Heart left ventricle (tissue), 16 donors: ENCODE measurements at regions not wholly inside any gene's neighbourhood (a gene's known extent, or its start where the extent isn't known, plus 50 kb on each side); places are given as distances from the start of the nearest gene placed in this dataset.

Experiments
- ATAC-seq, 4 donors: fragments of 200-7000 bp; cut with Tn5 transposase; one replicate each; pipeline ENCODE4 v1.9.1; 2020 to 2022; ENCODE audit warnings: moderate library complexity in 4 of 4, mild to moderate bottlenecking in 3 of 4, moderate number of reproducible peaks in 1 of 4
- DNase-seq, 5 donors: peaks; one replicate each; pipeline ENCODE4 v3.0.0-alpha.2; 2020
- H3K27ac ChIP-seq, 12 donors: fragments of 200-600 bp; sonication (generic) in 4 of 12; one replicate each; pipeline versions ENCODE4 v1.5.0 to v1.8.0; 2016 to 2022; ENCODE audit warnings: mild to moderate bottlenecking in 2 of 12
- H3K27me3 ChIP-seq, 9 donors: fragments of 200-600 bp; sonication (generic) in 2 of 9; one replicate each; pipeline versions ENCODE4 v1.5.1 to v1.8.0; 2016 to 2022; ENCODE audit warnings: mild to moderate bottlenecking in 3 of 9
- H3K36me3 ChIP-seq, 9 donors: fragments of 200-600 bp; sonication (generic) in 2 of 9; one replicate each; pipeline versions ENCODE4 v1.5.0 to v1.8.0; 2018 to 2022; ENCODE audit warnings: mild to moderate bottlenecking in 2 of 9
- H3K4me1 ChIP-seq, 12 donors: fragments of 200-600 bp; sonication (generic) in 4 of 12; one replicate each; pipeline versions ENCODE4 v1.5.0 to v1.8.0; 2016 to 2022; ENCODE audit warnings: mild to moderate bottlenecking in 3 of 12
- H3K4me3 ChIP-seq, 12 donors: fragments of 200-600 bp; sonication (generic) in 4 of 12; one replicate each; pipeline versions ENCODE4 v1.5.0 to v1.8.0; 2017 to 2022; ENCODE audit warnings: mild to moderate bottlenecking in 9 of 12, moderate library complexity in 4 of 12
- H3K9me3 ChIP-seq, 12 donors: fragments of 200-600 bp; sonication (generic) in 4 of 12; one replicate each; pipeline versions ENCODE4 v1.5.0 to v1.8.0; 2016 to 2022; ENCODE audit warnings: mild to moderate bottlenecking in 1 of 12
- CTCF ChIP-seq, 12 donors: fragments of 200-600 bp; sonication (generic) in 4 of 12; IDR thresholded peaks; one replicate each; pipeline versions ENCODE4 v1.5.0 to v1.8.0; 2018 to 2022; ENCODE audit warnings: antibody characterized with exemption in 12 of 12, mild to moderate bottlenecking in 5 of 12
- POLR2A ChIP-seq, 2 donors: fragments of 450-650 bp; IDR thresholded peaks; one replicate each; pipeline ENCODE4 v1.6.1; 2017; ENCODE audit warnings: antibody characterized with exemption in 2 of 2, mild to moderate bottlenecking in 2 of 2, moderate library complexity in 2 of 2
- WGBS, 4 donors: extraction: QIAGEN DNeasy Blood & Tissue Kit in 2 of 4; methylation state at CpG; one replicate each; pipeline versions ENCODE4 v1.1.5 to v1.1.7; 2013 to 2018; 5-methylcytosine and 5-hydroxymethylcytosine counted together
- intact Hi-C, 10 donors: fragments of 100-400 bp; cut with DNase I; formaldehyde crosslinking; loops; one replicate each; pipeline versions ENCODE4 v1.11.1 to v1.14.2; 2022
- donor health status: ischemic (EF 13 %, LVEDD 7.1; RV severe dilation, severe dysfunction).
- donor health status: healthy with polysubstance abuse.
- donor health status: DM: no; HTN: yes; CAD: no.
- donor health status: DM: no; HTN: no; CAD: no.
- donor health status: ischemic (EF 25% LVEDD 6.9; RV normal size, moderate dysfunction).
- donor health status: ischemic (EF 25% LVEDD 5.7; RV mildly dilated, moderate dysfunction).
- donor health status: healthy.
- donor health status: DM: yes; HTN: yes; CAD: no.
- donor health status: ischemic (EF 35%, LVEDD 5.7; RV mildly dilated, moderate dysfunction).
- donor health status: nonischemic (EF 11% LVEDD 7.7; RV severe dilation, severe dysfunction).
- donor health status: DM: yes; HTN: yes; CAD: no.
- donor health status: PGD.
- donor health status: ischemic (EF 29% LVEDD 5.4; RV normal size, mild dysfunction).
- donor health status: nonischemic (EF 23%, LVEDD 6.1; RV moderate dilation, normal function).

GRCh38 chr2:106695919-106696318 is 190.0 kb downstream of the ST6GAL2 start:
- Histone ChIP-seq H3K27ac (no peak overlapping the region), H3K9me3 (no peaks in the 10 kb centered on the region), H3K27me3 (no peaks in the 10 kb centered on the region), H3K4me3 (no peak overlapping the region), H3K4me1 (no peaks in the 10 kb centered on the region), H3K36me3 (no peaks in the 10 kb centered on the region)
- ATAC-seq (no peak), DNase-seq (no peak)
- TF ChIP-seq CTCF (IDR thresholded peaks at IDR 0.05) (no peak), POLR2A (IDR thresholded peaks at IDR 0.05) (no peak)
- intact Hi-C loops = no loop called here
- 82 to 87% (median 84%) methylated on average over 5 of the region's 5 CpGs for WGBS, 4 donors

- no peaks in the 10 kb centered on the region for H3K27me3 ChIP-seq
- H3K4me3 ChIP-seq = no peak overlapping the region
- no peaks in the 10 kb centered on the region for H3K9me3 ChIP-seq
- no peaks in the 10 kb centered on the region for H3K36me3 ChIP-seq
- no peak overlapping the region for H3K27ac ChIP-seq
- ATAC-seq (no peak), DNase-seq (no peak)
- intact Hi-C loops = no loop called here
- TF ChIP-seq CTCF (IDR thresholded peaks at IDR 0.05) (no peak), POLR2A (IDR thresholded peaks at IDR 0.05) (no peak)
- H3K4me1 ChIP-seq = no peaks in the 10 kb centered on the region
These were observed 185.4 kb downstream of the ST6GAL2 start for GRCh38 chr2:106700616-106701015.

GRCh38 chr2:106701203-106702022 is 184.6 kb downstream of the ST6GAL2 start:
- H3K9me3 ChIP-seq = no peaks in the 10 kb centered on the region
- WGBS, 4 donors = 47 to 62% (median 53%) methylated on average over 3 of the region's 3 CpGs
- no peaks in the 10 kb centered on the region for H3K36me3 ChIP-seq
- DNase-seq (no peak), ATAC-seq (no peak)
- no peak overlapping the region for H3K27ac ChIP-seq
- no peaks in the 10 kb centered on the region for H3K4me1 ChIP-seq
- intact Hi-C loops = no loop called here
- no peak overlapping the region for H3K4me3 ChIP-seq
- TF ChIP-seq CTCF (IDR thresholded peaks at IDR 0.05) (no peak), POLR2A (IDR thresholded peaks at IDR 0.05) (no peak)
- no peaks in the 10 kb centered on the region for H3K27me3 ChIP-seq

GRCh38 chr2:106703161-106703560 is 182.8 kb downstream of the ST6GAL2 start:
- intact Hi-C loops = no loop called here
- TF ChIP-seq POLR2A (IDR thresholded peaks at IDR 0.05) = no peak
- no peak for TF ChIP-seq CTCF (IDR thresholded peaks at IDR 0.05)
- WGBS, 4 donors = 78 to 83% (median 81%) methylated on average over 6 of the region's 6 CpGs
- ATAC-seq (no peak), DNase-seq (no peak)
- Histone ChIP-seq H3K36me3 (no peaks in the 10 kb centered on the region), H3K4me3 (no peak overlapping the region), H3K9me3 (no peaks in the 10 kb centered on the region), H3K27ac (no peak overlapping the region), H3K4me1 (peaks cover 0 to 3% (median 0%) of the 10 kb centered on the region in 12 donors), H3K27me3 (no peaks in the 10 kb centered on the region)
